Esophagus squamous epithelium (tissue), 4 donors: ENCODE measurements at regions not wholly inside any gene's neighbourhood (a gene's known extent, or its start where the extent isn't known, plus 50 kb on each side); places are given as distances from the start of the nearest gene placed in this dataset.

Experiments used
- POLR2A ChIP-seq, 4 donors: fragments of 450-650 bp; IDR thresholded peaks; one replicate each; pipeline ENCODE4 v1.6.1; 2017; ENCODE audit warnings: antibody characterized with exemption in 4 of 4, mild to moderate bottlenecking in 4 of 4, moderate library complexity in 3 of 4
- TF ChIP-seq, protein P1 (sequence below), 6 experiments: fragments of 450-650 bp in 4 of 6; fragments of 200-600 bp in 2 of 6; sonication (generic) in 2 of 6; IDR thresholded peaks; one replicate each; pipeline ENCODE4 v1.5.1; 2016 to 2019; ENCODE audit warnings: antibody characterized with exemption in 6 of 6, mild to moderate bottlenecking in 4 of 6, moderate library complexity in 4 of 6

DNA sequence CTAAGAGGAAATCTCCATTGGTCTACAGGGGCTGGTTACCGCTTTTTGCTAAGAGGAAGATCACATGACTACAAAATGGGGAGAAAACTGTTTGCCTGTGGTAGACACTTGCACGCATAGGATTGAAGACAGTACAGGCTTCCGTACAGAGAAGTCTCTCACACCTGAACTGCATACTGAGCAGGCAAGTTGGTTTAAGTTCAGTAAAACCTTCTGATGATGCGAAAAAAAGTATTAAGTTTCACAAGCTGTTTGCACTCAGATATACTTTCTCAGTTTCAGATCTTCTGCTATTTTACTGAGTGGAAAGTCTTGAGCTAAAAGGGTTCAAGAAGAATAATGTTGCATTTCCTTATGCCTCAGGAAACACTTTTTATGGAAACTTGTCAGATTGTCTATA is 292.2 kb upstream of the MC4R start:
- TF ChIP-seq, protein P1, sequence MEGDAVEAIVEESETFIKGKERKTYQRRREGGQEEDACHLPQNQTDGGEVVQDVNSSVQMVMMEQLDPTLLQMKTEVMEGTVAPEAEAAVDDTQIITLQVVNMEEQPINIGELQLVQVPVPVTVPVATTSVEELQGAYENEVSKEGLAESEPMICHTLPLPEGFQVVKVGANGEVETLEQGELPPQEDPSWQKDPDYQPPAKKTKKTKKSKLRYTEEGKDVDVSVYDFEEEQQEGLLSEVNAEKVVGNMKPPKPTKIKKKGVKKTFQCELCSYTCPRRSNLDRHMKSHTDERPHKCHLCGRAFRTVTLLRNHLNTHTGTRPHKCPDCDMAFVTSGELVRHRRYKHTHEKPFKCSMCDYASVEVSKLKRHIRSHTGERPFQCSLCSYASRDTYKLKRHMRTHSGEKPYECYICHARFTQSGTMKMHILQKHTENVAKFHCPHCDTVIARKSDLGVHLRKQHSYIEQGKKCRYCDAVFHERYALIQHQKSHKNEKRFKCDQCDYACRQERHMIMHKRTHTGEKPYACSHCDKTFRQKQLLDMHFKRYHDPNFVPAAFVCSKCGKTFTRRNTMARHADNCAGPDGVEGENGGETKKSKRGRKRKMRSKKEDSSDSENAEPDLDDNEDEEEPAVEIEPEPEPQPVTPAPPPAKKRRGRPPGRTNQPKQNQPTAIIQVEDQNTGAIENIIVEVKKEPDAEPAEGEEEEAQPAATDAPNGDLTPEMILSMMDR (IDR thresholded peaks at IDR 0.05): no peak
- TF ChIP-seq POLR2A (IDR thresholded peaks at IDR 0.05): no peak
